NCI-H146 treated with DMSO at 0.1 percent for 48 hours (cell line): ENCODE measurements at regions not wholly inside any gene's neighbourhood (a gene's known extent, or its start where the extent isn't known, plus 50 kb on each side); places are given as distances from the start of the nearest gene placed in this dataset.
A peak's percentile ranks its signal among the peaks of the same experiment; 100 is the strongest.

Experiments
- DNase-seq: peaks from one replicate; lab custom pipeline; 2025; ENCODE audit not compliant: unreplicated experiment; lab: John Stamatoyannopoulos, UW

DNA sequence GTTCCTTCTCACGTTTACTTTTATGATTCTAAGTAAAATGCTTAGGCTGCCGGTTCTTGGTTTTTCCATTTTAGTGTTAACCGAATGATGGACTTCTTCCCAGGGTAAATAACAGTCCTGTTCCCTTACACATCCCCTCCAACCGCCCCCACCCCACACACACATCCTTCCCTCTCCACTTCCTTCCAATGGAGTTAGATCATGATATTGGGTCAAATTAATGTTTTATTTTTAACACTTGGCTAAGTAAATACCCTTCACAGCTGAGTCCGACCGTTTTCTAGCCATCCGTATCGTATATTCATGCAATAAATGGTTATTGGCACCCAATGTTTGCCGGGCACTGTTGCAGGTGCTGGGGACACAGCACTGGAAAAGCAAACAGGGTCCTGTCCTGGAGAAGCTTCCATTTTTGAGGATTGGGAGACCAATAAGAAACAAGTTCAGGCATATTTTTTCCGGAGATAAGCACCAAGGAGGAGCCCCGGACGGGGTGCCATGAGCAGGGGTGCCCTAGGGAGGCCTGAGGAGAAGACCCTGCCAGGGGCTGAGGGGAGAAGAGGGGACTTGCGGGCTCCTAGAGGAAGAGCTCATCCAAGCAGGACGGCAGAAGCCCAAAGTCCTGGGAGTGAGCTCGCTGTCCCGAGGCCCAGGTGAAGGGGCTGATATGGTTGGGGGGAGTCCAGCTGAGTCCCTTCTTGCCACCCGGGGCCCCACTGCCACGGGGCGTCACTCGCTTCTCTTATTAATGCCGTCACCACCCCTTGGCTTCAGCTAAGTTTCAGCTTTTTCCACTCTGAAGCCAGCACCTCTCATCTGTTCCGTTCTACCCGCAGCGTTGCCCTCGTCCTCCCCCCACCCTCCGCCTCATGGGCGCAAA lies 126.0 kb upstream of the RET start:
- no peak for DNase-seq

DNA sequence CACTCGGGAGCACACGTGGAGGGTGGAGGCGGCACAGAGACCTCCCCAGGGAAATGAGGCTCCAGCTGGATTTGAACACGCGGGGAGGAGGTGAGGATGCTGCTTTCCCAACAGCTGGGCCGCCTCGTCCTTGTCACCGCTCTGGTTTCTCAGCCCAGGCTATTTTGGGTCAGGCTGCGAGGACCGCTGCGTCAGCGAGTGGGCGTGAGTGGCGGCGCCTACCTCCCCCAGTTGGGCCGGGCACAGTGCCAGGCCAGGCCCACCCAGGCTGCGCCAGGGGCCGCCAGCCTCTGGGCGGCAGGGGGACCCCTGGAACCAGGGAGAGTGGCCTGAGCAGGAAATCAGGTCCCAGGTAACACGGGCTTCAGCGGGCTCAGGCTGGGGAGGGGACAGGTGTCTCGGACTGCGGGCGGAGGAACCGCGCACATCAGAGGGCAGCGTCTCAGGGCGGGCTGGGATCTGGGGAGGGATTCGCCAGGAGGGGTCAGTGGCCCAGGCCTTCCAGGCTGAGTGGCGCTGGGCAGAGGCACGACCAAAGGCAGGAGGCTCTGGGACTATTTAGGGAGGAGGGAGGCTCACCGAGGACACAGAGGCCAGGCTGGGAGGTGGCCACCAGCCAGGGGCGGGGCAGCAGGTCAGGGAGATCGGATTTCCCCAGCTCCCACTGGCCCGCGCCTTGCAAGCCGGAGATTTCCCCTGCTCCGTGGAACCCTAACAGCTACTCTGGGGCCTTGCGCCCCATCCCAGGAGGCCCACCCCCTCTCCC lies 125.2 kb upstream of the RET start:
- DNase-seq, result peak; percentile 52

DNA sequence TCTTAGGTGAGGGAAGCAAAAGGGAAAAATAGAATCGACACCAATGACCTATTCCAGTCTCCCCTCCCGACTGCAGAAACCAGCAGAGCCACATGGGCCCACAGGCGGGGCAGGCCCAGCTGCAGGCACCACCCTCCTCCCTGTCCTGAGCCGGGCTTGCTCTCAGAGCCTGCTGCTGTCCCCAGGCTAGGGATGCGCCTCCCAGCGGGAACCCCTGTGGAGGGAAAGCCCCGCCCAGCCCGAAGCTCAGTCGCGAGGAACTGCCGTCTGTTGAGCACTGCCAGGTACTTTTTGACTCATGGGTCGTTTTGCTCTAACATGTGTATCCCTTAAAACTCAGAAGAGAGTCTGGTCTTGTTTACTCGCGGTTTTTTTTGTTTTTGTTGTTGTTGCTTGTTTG lies 124.5 kb upstream of the RET start:
- DNase-seq, result peak; percentile 44

DNA sequence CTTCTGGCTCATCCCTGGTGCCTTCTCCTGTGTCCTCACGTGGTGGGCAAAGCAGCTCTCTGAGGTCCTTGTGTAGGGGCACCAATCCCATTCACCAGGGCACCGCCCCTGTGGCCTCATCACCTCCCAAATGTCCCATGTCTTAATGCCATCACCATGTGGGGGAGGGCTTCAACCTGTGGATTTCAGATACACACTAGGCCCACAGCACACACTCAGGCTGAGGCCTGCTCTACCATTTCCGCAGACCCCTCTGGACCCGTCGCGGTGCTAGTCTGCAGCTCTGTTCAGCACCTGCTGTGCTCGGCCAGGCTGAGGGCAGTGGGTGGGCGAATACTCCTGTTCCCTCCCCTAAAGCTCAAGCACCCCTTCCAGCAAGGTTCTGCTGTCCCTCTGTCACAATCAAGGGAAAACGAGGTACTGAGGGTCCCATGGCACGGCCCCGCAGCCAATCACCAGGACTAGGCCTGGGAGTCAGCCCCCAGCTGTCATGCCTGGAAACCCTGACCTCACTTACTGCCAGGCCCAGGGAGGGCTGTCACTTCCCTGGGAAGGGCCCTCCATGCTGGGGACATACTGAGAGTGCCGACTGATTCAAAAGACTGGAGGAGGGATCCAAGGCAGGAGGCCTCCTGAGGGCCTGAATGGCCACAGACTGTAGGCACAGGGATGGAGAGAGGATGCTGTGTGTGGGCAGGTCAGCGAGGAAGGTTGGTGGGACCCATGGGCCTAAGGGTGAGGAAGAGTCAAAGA lies 123.8 kb upstream of the RET start:
- no peak for DNase-seq

DNA sequence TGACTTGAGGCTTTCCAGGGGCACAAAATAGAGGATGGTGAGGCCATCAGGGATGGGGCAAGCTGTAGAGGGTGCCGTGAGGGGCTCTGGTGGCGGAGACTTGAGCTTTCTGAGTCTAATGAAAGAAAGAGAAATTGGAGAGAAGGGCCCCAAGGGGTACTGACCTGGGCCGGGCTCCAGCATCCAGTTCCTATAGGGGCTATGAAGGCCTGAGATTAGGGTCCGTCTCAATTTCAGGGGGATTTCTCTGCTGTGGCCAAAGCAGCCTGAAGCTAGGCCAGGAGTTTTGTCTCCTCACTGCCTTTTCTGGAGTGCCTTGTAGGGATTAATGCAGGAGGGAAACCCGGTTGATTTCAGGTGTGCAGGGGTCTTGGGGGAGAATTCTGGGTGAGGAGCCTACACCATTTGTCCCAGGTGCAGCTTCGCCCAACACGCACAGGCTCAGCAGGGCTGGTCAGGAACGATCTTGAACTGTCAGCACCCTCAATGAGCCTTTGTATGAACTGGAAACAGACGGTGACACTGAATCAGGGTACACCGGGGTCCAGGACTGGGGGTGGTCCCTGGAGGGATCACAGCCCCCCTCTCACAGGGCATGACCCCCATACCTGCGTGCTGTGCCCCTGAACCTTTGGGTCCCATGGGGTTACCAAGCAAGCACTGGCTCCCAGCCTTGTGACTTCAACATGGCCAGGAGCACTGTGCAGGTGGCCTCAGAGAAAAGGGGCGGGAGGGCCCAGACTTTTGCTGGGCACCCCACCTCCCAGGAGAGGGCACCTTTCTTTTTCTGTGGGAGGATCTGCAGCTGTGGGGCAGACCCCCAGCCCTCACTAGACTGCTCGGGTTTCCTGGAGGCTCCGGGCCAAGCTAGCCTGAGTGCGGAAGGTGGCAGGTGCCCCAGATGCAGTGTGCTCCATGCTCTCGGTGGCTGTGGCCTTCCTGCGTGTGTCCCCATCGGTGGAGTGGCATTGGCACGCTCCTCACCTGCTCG lies 122.9 kb upstream of the RET start:
- DNase-seq, result no peak

DNA sequence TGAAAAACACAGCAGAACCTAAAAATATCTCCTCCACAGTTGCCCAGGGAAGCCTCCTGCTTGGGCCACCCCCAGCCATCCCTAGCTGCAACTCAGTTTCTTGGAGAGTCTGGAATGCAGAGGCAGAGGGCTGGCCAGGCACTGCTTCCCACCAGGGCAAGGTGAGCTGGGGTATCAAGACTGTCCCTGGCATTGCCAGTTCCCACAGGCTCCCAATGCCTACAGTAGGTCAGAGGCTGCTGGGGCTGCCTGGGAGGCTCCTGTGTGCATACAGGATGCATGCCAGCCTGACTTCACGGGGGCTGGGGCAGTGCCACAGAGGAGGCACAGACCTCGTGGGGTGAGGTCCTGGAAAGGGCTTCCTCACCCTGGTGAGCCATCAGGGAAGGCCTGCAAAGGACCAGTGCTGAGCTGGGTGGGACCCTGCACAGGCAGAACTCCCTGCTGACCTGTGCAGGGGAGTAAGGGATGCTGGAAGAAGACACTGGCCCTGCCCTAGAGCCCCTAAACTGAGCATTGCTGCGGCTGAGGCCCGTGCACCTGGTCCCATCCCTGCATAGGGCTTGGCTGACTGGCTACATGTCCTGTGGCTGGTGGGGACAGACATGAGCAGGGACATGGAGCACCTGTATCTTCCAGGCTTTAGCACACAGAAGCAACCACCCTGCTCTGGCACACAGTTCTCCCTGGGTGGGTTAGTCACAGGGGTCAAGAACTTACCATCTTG lies 121.9 kb upstream of the RET start:
- DNase-seq, result no peak

DNA sequence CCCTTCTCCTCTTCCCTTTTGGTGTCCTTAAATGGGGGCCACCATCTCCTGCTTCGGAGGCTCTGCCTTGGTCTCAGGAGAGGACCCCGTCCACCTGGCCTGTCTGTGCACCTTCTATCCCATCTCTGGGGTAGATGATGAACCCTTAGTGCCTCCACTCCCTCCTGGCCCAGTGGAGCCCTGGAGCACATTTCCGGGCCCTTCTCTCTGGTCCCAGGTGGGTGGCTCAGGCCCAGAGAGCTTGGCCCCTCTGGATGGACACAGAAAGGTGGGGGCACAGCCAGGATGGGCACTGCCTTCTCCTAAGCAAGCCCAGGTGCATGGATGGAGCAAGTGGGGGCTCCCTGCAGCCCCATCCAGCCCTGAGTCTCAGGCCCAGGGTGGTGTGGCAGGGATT lies 121.4 kb upstream of the RET start:
- no peak for DNase-seq

DNA sequence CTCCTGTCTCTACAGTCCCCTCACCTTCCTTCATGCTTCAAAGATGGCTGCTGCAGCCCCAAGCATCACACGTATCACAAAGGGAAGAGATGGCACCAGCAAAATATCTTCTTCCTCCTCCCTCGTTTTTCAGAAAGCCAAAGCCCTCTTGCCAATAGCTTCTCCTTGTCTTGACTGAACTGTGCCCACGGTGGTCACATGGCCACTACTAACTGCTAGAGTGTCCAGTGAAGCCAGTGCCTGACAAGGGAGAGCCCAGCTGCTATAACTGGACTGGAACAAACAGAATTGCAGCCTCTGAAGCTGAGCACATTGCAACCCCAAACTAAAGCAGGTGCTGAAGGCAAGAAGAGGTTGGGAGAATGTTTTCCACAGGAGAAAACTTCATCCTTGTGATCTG lies 120.8 kb upstream of the RET start:
- no peak for DNase-seq

DNA sequence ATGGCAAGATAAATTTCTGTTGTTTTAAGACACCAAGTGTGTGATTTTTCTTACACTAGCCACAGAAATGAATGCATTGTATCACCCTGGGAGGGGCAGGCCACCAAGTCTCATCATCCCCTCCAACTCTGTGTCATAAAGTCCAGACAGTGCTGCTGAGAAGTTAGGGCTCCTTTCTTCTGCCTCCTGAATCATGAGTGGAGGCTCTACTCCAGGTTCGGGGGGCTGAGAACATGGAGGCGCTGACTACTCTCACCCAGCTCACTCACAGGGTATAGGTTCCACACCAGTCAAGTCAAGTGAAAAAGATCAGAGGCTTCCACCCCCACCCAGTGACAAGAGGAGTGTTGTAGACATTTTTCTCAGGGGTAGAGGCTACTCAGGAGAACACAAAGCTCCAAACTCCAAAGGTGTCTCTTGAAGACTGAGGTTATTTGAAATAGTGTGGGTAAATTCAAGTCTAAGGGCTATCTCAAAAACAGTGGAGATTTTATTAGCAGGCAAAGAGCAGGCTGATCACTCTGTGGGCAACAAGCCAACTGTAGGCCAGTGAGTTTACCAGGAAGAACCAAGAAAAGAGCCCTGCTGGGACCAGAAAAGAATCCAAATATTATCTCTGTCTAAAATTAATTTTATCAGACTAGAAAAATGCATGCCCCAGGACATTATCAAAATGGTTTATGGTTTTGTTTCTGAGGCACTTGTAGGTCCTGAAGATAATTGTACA lies 118.6 kb upstream of the RET start:
- DNase-seq, result no peak

DNA sequence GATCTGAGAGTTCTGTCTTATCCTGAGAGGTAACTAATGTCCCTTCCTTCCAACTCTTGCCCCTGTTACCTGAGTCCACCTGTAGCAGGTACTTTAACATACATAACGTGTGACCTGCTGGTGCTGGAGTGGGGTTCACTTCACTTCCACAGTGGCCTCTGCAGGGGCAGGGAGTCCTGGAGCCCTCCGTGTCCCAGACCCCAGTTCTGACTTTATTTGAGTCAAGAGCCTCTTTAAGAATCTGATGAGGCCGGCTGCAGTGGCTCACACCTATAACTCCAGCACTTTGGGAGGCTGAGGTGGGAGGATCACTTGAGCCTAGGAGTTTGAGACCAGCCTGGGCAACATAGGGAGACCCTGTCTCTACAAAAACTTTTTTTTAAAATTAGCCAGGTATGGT lies 117.0 kb upstream of the RET start:
- DNase-seq, result no peak

DNA sequence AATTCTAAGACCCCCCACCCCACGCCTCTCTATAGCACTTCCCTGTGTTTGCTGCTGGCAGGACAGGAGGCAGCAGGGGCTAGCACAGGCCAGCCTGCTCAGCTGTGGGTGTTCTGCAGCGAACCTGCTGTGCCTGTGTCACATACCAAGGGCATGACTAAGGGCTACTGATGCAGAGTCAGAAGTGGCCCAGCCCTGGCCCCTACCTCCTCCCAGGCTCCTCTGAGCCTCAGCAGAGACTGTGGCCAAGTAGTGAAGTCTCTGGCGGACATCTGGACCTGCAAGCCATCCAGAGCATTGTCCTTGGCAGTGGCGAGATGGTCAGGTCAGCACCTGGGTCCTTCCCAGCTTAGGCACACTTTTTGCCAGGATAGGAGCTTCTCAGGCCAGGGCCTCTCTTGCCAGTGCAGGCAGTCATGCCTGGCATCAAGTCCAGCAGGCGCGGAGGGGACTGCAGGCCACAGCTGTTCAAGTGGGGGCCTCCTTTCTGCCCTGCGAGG lies 116.3 kb upstream of the RET start:
- no peak for DNase-seq

DNA sequence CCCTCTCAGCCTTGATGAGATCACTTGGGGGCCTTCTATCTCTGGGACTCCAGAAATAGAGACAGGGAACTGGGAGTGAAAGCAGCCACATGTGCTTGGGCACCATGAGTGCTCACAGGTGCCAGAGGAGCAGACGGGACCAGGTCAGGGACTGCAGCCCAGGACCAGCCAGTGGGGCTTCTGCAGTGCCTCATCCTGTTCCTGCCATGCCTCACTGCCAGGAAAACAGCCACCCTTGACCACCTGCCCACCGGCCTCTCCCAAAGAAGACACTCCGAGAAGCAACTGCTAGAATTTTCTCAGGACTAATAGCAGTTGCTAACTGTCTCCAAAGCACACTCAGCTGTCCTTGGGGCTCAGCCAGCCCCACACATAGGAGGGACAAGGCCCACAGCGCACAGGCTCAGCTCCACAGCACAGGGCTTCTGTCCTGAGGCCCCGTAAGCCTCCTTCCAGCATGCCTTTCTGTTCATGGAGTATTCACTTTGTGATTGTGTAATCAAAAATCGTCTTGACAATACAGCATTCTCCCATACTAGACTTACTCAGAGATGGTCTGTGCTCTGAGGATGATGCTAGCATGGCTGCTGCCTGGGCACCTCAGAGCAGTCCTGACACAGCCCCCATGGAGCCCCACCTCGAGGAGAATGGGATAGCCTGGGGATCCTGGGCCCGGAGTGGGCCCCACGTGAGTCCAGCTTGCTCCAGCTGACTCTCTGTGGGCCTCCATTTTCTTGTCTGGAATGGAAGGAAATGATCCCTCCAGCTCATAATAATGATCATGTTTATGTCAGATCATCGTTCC lies 115.7 kb upstream of the RET start:
- DNase-seq, result no peak

DNA sequence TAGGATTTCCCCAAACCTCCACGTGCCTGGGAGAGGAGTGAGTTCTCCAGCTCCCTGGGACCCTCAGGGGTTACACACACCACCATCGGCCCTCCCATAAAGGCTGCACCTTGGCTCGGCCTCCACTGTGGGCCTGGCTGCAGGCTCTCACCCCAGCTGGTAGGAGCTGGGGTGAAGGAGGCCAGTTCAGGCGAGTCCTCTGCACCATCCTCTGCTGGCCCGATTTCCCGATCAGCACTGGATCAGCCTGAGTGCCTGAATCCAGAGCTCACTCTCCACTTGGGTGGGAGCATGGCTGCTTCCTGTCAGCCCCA lies 115.1 kb upstream of the RET start:
- no peak for DNase-seq

DNA sequence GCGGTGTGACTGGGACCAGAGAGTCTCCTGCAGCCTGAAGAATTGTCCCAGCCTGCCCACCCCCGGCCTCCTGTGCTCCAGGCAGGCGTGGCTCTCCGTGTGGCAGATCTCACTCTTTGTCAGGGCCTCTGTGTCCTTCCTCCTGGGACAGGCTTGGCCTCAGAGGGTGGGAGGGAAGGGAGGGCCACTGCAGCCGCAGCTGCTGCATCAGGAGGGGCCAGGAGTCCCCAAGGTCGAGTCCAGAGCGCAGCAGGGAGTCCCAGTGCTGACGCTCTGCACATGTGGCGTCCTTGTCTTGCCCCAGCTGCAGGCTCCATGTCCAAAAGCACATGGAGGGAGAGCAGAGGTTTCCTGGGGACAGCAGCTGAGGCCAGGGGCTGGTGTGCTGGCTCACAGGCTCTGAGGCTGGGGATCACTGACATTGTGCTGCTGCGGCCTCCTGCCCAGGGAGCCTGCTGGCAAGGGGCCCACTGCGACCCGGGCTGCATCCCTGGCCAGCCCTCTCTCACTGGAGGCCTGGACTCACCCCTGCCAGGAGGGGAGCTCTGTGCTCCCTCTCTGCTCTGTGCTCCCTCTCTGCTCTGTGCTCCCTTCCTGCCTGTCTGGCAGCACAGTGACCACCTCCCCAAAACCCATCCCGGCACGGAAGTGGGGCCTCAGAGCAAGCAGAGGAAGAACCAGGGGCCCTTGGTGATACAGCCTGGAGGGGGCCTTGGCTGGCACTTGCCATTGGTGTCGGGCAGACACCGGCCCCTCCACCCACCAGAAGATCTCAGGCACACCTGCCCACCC lies 114.6 kb upstream of the RET start:
- DNase-seq, result no peak

DNA sequence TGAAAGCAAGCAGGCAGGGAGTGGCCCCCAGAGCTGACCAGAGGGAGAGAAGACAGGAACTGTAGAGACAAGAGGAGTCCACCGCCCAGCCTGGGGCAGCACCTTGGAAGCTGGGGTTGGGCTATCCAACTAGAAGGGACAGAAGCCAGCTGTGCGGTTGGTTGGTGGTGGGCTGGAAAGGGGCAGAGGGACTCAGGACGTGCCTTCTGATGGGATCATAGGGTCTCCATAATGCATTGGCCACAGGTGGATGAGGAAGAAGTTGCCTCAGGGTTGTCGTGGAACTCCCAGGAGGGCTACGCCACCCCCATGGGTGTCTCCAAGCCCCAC lies 114.0 kb upstream of the RET start:
- no peak for DNase-seq

DNA sequence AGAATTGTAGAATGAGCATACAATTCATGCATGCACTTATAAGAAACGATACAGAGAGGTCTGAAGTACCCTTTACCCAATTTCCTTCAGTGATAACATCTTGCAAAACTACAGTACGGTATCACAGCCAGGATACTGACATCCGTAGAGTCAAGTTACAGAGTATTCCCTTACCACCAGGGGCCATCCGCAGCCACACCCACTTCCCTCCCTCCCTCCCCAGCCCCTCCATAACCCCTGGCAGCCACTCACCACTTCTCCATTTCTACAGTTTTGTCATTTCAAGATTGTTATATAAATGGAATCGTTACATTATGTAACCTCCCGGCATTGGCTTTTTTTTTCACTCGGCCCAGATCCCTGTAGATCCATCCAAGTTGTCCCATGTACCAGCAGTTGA lies 113.6 kb upstream of the RET start:
- no peak for DNase-seq

DNA sequence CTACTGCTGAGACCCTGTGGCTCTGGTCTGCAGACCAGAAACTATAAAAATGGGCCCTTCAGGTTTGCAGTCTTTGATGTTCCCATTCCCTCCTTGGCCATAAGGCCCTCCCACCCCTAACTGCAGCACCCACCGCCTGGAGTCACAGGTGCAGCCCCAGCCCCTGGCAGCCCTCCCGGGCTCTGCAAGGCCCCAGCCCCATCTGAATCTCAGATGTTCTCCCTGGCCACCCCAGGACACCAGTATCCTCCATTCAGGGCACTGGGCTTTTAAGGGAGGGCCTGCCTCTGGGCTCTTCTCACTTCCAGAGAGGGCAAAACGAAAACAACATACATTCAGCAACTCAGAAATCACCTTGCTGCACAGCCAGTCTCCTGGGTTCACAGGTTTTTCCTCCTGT lies 107.7 kb upstream of the RET start:
- no peak for DNase-seq

DNA sequence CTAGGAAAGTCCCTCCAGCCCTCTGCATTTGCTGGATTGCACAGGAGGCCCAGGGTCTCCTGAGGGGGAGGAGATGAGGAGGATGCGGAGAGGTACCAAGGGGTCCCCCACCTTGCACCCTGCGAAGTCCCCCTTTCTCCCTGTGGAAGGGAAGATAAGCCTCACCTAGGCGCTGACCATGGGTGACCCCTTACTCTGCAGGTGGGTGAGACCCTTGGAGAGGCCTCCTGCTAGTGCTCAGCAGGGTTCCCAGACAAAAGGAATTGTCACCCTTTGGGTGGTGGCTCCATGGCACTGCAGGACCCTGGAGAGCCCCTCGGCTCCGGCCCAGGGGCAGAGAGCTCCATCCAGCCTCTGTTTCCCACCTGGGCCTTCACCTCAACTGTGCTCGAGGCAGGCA lies 107.0 kb upstream of the RET start:
- DNase-seq, result no peak
